Pancreas (tissue), 10 donors: ENCODE measurements at regions not wholly inside any gene's neighbourhood (a gene's known extent, or its start where the extent isn't known, plus 50 kb on each side); places are given as distances from the start of the nearest gene placed in this dataset.

Experiments
- ATAC-seq, 4 donors: fragments of 200-7000 bp; cut with Tn5 transposase; one replicate each; pipeline versions ENCODE4 v1.8.0 to v1.9.1; 2020; ENCODE audit warnings: mild to moderate bottlenecking in 4 of 4, moderate library complexity in 4 of 4
- DNase-seq, 6 donors: peaks; one replicate each; pipeline ENCODE4 v3.0.0-alpha.2; 2020
- FAIRE-seq: peaks from 2 replicates; lab custom pipeline; 2012; peaks lifted over from hg19 to GRCh38; lab: Jason Lieb, UNC
- H3K27ac ChIP-seq, 4 donors: fragments of 200-600 bp; sonication (generic); 1 replicate in 3 of 4; 2 replicates in 1 of 4; pipeline versions ENCODE4 v1.5.0 to v1.8.0; 2020
- H3K27me3 ChIP-seq, 4 donors: fragments of 200-600 bp; one replicate each; pipeline ENCODE4 v1.8.0; 2021
- H3K36me3 ChIP-seq, 3 donors: fragments of 200-600 bp; sonication (generic) in 1 of 3; one replicate each; pipeline versions ENCODE4 v1.5.0 to v1.8.0; 2020 to 2021
- H3K4me1 ChIP-seq, 3 donors: fragments of 200-600 bp; one replicate each; pipeline ENCODE4 v1.8.0; 2021
- H3K4me3 ChIP-seq, 4 donors: fragments of 200-600 bp; sonication (generic) in 2 of 4; one replicate each; pipeline versions ENCODE4 v1.5.0 to v1.8.0; 2020 to 2021
- H3K9me3 ChIP-seq, 4 donors: fragments of 200-600 bp; one replicate each; pipeline ENCODE4 v1.8.0; 2021
- WGBS, 2 donors: extraction: QIAGEN DNeasy Blood & Tissue Kit; methylation state at CpG; one replicate each; pipeline ENCODE4 v1.1.7; 2013; 5-methylcytosine and 5-hydroxymethylcytosine counted together
- intact Hi-C, 3 donors: fragments of 100-400 bp; cut with DNase I; formaldehyde crosslinking; loops; one replicate each; pipeline versions ENCODE4 v1.11.1 to v1.14.2; 2022
- TF ChIP-seq, protein P1 (sequence below), 4 donors: fragments of 200-600 bp; sonication (generic) in 3 of 4; IDR thresholded peaks; one replicate each; pipeline versions ENCODE4 v1.5.0 to v1.8.0; 2021; ENCODE audit warnings: antibody characterized with exemption in 4 of 4
- donor health status: healthy with polysubstance abuse.
- donor health status: DM: no; HTN: no; CAD: no; lungs with moderate emphysema.
- donor health status: DM: no; HTN: no; CAD: no.
- donor health status: control.
- donor health status: control.
- donor health status: Bipolar disorder and iron deficiency.
- donor health status: DM: yes; HTN: yes; CAD: no.
- donor health status: DM: no; HTN: no; CAD: no.
- donor health status: DM: no; HTN: no; CAD: no.
- donor health status: DM: yes; HTN: yes; CAD: no.

GRCh38 chr1:244969355-244970235 lies 105.3 kb upstream of the HNRNPU start:
- ATAC-seq (peak; percentile 48 to 55 (median 51)), DNase-seq (peak; percentile 72 to 88 (median 80)), FAIRE-seq (peak; percentile 93)
- peaks cover 10 to 22% (median 13%) of the 10 kb centered on the region in 3 donors for H3K4me1 ChIP-seq
- H3K9me3 ChIP-seq = no peaks in the 10 kb centered on the region
- peak overlapping the region; percentile 99 to 100 (median 100) for H3K27ac ChIP-seq
- H3K27me3 ChIP-seq = no peaks in the 10 kb centered on the region
- peak overlapping the region; percentile 54 to 68 (median 66) for H3K4me3 ChIP-seq
- WGBS, 2 donors = 0 to 1% methylated on average over 48 to 54 of the region's 54 CpGs
- TF ChIP-seq, protein P1, sequence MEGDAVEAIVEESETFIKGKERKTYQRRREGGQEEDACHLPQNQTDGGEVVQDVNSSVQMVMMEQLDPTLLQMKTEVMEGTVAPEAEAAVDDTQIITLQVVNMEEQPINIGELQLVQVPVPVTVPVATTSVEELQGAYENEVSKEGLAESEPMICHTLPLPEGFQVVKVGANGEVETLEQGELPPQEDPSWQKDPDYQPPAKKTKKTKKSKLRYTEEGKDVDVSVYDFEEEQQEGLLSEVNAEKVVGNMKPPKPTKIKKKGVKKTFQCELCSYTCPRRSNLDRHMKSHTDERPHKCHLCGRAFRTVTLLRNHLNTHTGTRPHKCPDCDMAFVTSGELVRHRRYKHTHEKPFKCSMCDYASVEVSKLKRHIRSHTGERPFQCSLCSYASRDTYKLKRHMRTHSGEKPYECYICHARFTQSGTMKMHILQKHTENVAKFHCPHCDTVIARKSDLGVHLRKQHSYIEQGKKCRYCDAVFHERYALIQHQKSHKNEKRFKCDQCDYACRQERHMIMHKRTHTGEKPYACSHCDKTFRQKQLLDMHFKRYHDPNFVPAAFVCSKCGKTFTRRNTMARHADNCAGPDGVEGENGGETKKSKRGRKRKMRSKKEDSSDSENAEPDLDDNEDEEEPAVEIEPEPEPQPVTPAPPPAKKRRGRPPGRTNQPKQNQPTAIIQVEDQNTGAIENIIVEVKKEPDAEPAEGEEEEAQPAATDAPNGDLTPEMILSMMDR (IDR thresholded peaks at IDR 0.05) = no peak
- no peaks in the 10 kb centered on the region for H3K36me3 ChIP-seq
- intact Hi-C loops = loop anchor here in 1 of 3 donors (10.0 kb wide), 1 partner anchor 95 kb away; no protein-coding TSS in a partner anchor

- DNase-seq (no peak), ATAC-seq (no peak), FAIRE-seq (no peak)
- 19 to 21% methylated on average over 4 of the region's 4 CpGs for WGBS, 2 donors
- intact Hi-C loops = loop anchor here in 1 of 3 donors (10.0 kb wide), 1 partner anchor 94 kb away; no protein-coding TSS in a partner anchor
- Histone ChIP-seq H3K36me3 (no peaks in the 10 kb centered on the region), H3K27me3 (no peaks in the 10 kb centered on the region), H3K27ac (peak overlapping the region; percentile 99 to 100 (median 100)), H3K4me1 (peaks cover 10 to 30% (median 20%) of the 10 kb centered on the region in 3 donors), H3K4me3 (peak overlapping the region in 2 of 4 donors; percentile 64 to 68), H3K9me3 (no peaks in the 10 kb centered on the region)
- TF ChIP-seq, protein P1 (IDR thresholded peaks at IDR 0.05) = no peak
Observed at GRCh38 chr1:244968881-244969280, 104.5 kb upstream of the HNRNPU start.

DNA sequence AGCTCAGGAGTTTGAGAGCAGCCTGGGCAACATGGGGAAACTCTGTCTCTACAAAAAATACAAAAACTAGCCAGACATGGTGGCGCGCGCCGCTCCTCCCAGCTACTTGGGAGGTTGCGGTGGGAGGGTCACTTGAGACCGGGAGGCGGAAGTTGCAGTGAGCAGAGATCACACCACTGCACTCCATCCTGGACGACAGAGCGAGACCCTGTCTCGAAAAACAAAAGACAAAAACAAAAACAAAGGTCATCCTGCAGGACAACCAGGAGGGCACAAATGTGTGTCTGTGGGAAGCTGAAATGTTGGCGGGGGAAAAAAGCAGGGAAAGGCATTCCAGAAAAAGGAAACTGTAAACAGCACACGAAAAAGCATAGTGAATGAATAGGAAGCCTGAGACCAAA lies 104.1 kb upstream of the HNRNPU start:
- FAIRE-seq = no peak
- H3K4me3 ChIP-seq = no peak overlapping the region
- intact Hi-C loops = loop anchor here in 1 of 3 donors (10.0 kb wide), 1 partner anchor 94 kb away; no protein-coding TSS in a partner anchor
- 77 to 78% methylated on average over 12 of the region's 12 CpGs for WGBS, 2 donors
- no peaks in the 10 kb centered on the region for H3K9me3 ChIP-seq
- H3K4me1 ChIP-seq = peaks cover 10 to 34% (median 20%) of the 10 kb centered on the region in 3 donors
- no peaks in the 10 kb centered on the region for H3K27me3 ChIP-seq
- no peak for DNase-seq
- H3K27ac ChIP-seq = peak overlapping the region; percentile 99 to 100 (median 100)
- no peak for ATAC-seq
- H3K36me3 ChIP-seq = no peaks in the 10 kb centered on the region
- TF ChIP-seq, protein P1 (IDR thresholded peaks at IDR 0.05) = no peak

DNA sequence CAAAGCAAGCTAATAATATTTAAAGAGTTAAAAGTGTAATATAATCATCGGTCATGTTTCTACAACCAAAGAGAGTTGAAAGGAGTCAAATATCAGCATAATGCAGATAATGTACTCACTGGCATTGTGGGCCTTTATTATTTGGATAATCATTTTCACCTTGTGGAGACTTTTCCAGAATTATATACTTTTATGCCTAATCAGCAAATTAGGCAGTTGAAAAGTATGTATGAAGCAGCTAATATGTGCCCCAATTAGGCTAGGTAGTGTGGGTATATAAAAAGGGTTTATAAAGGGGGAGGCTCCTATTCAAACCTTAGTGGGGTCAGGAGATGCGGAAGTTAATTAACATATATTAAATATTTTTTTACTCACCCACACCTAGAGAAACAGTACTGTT lies 102.8 kb upstream of the HNRNPU start:
- intact Hi-C loops = loop anchor here in 1 of 3 donors (10.0 kb wide), 1 partner anchor 92 kb away; no protein-coding TSS in a partner anchor
- H3K27ac ChIP-seq = no peak overlapping the region

More for the DNA sequence above, 102.8 kb upstream of the HNRNPU start:
- Histone ChIP-seq H3K27me3 (no peaks in the 10 kb centered on the region), H3K9me3 (no peaks in the 10 kb centered on the region), H3K4me1 (peaks cover 10 to 33% (median 20%) of the 10 kb centered on the region in 3 donors), H3K4me3 (no peak overlapping the region), H3K36me3 (no peaks in the 10 kb centered on the region)
- WGBS, 2 donors = 76 to 84% methylated on average over 2 of the region's 2 CpGs
- ATAC-seq = no peak
- no peak for DNase-seq
- no peak for FAIRE-seq
- TF ChIP-seq, protein P1 (IDR thresholded peaks at IDR 0.05) = no peak
